CD14-positive monocyte (primary cell): ENCODE measurements at regions not wholly inside any gene's neighbourhood (a gene's known extent, or its start where the extent isn't known, plus 50 kb on each side); places are given as distances from the start of the nearest gene placed in this dataset.

ENCODE experiments used
- DNase-seq, 3 donors: peaks; one replicate each; pipeline ENCODE4 v3.0.0-alpha.2; 2011 to 2022
- H2AFZ ChIP-seq: 2 replicates; pipeline ENCODE4 v1.6.0; 2012; ENCODE audit warnings: mild to moderate bottlenecking, low read depth, low read length, inconsistent platforms; ENCODE audit not compliant: insufficient read depth, poor library complexity, severe bottlenecking
- H3K27ac ChIP-seq, 2 donors: 1 replicate in 1 of 2; 2 replicates in 1 of 2; pipeline ENCODE4 v1.5.1; 2012 to 2013; ENCODE audit warnings: low read length in 2 of 2, control low read depth in 1 of 2, inconsistent platforms in 1 of 2, low read depth in 1 of 2, mild to moderate bottlenecking in 1 of 2
- H3K27me3 ChIP-seq, 2 donors: one replicate each; pipeline versions ENCODE4 v1.6.0 to v1.6.1; 2011 to 2013; ENCODE audit warnings: low read length in 2 of 2; ENCODE audit not compliant: control insufficient read depth in 2 of 2, insufficient read depth in 2 of 2
- H3K36me3 ChIP-seq, 2 donors: replicated peaks in 1 of 2; 1 replicate in 1 of 2; 2 replicates in 1 of 2; pipeline versions ENCODE4 v1.5.1 to v1.6.1; 2012 to 2013; ENCODE audit warnings: low read length in 2 of 2, control low read depth in 1 of 2, inconsistent platforms in 1 of 2, mild to moderate bottlenecking in 1 of 2; ENCODE audit not compliant: insufficient read depth in 2 of 2, control insufficient read depth in 1 of 2
- H3K4me1 ChIP-seq, 2 donors: 1 replicate in 1 of 2; 2 replicates in 1 of 2; pipeline versions ENCODE4 v1.5.1 to v1.6.1; 2012 to 2013; ENCODE audit warnings: low read length in 2 of 2, control low read depth in 1 of 2, inconsistent platforms in 1 of 2, mild to moderate bottlenecking in 1 of 2, moderate library complexity in 1 of 2; ENCODE audit not compliant: insufficient read depth in 2 of 2, control insufficient read depth in 1 of 2
- H3K4me2 ChIP-seq: replicated peaks from 2 replicates; pipeline ENCODE3; 2012; ENCODE audit warnings: low read length, moderate library complexity, mild to moderate bottlenecking; ENCODE audit not compliant: poor library complexity, severe bottlenecking; ENCODE audit errors: extremely low read depth
- H3K4me3 ChIP-seq, 3 experiments: fragments of 200-600 bp in 1 of 3; sonication (generic) in 1 of 3; replicated peaks in 1 of 3; 1 replicate in 2 of 3; 2 replicates in 1 of 3; pipeline ENCODE4 v1.5.1; 2011 to 2013; ENCODE audit warnings: low read length in 3 of 3, mild to moderate bottlenecking in 3 of 3, control low read depth in 2 of 3, low read depth in 2 of 3, inconsistent platforms in 1 of 3, moderate library complexity in 1 of 3
- H3K79me2 ChIP-seq: 2 replicates; pipeline ENCODE4 v1.6.0; 2012; ENCODE audit warnings: mild to moderate bottlenecking, control low read depth, inconsistent platforms, low read length, moderate library complexity; ENCODE audit not compliant: insufficient read depth
- H3K9ac ChIP-seq: 2 replicates; pipeline ENCODE4 v1.6.0; 2017; ENCODE audit warnings: low read length, mild to moderate bottlenecking; ENCODE audit not compliant: insufficient read depth, poor library complexity, severe bottlenecking
- H3K9me3 ChIP-seq, 2 donors: replicated peaks in 1 of 2; 1 replicate in 1 of 2; 2 replicates in 1 of 2; pipeline versions ENCODE4 v1.5.1 to v1.6.1; 2012 to 2013; ENCODE audit warnings: low read length in 2 of 2, control low read depth in 1 of 2; ENCODE audit not compliant: control insufficient read depth in 1 of 2, insufficient read depth in 1 of 2
- H4K20me1 ChIP-seq: 2 replicates; pipeline ENCODE4 v1.6.0; 2012; ENCODE audit warnings: mild to moderate bottlenecking, low read length, control low read depth, moderate library complexity; ENCODE audit not compliant: insufficient read depth
- H3K27ac Mint-ChIP-seq, 7 donors: one replicate each; pipeline ENCODE4 v1.8.0; 2020; ENCODE audit warnings: mild to moderate bottlenecking in 7 of 7, mixed read lengths in 7 of 7, moderate library complexity in 6 of 7, inconsistent platforms in 2 of 7
- H3K27me3 Mint-ChIP-seq, 3 donors: one replicate each; pipeline ENCODE4 v1.8.0; 2021 to 2022; ENCODE audit warnings: low read depth in 3 of 3, mild to moderate bottlenecking in 3 of 3, mixed read lengths in 3 of 3, moderate library complexity in 3 of 3, inconsistent platforms in 1 of 3
- H3K36me3 Mint-ChIP-seq, 2 donors: one replicate each; pipeline ENCODE4 v1.8.0; 2020; ENCODE audit warnings: mixed read lengths in 2 of 2, inconsistent platforms in 1 of 2, mild to moderate bottlenecking in 1 of 2
- H3K4me1 Mint-ChIP-seq: one replicate; pipeline ENCODE4 v1.8.0; 2020; ENCODE audit warnings: mild to moderate bottlenecking, mixed read lengths
- H3K4me3 Mint-ChIP-seq, 2 donors: one replicate each; pipeline ENCODE4 v1.8.0; 2020; ENCODE audit warnings: mild to moderate bottlenecking in 2 of 2, mixed read lengths in 2 of 2, moderate library complexity in 1 of 2
- H3K9me3 Mint-ChIP-seq, 7 donors: one replicate each; pipeline ENCODE4 v1.8.0; 2020 to 2022; ENCODE audit warnings: mixed read lengths in 7 of 7, mild to moderate bottlenecking in 6 of 7, moderate library complexity in 6 of 7, inconsistent platforms in 2 of 7
- WGBS: methylation state at CpG from one replicate; pipeline ENCODE4 v1.1.5; 2013; ENCODE audit warnings: missing lambda C conversion rate; ENCODE audit not compliant: insufficient coverage; 5-methylcytosine and 5-hydroxymethylcytosine counted together
- intact Hi-C, 2 donors: fragments of 100-400 bp; cut with micrococcal nuclease; formaldehyde crosslinking; loops; one replicate each; pipeline versions ENCODE4 v1.15.0 to v1.15.1; 2023
- TF ChIP-seq, protein P1 (sequence below): fragments of 200-600 bp; IDR thresholded peaks from one replicate; pipeline ENCODE4 v1.8.0; 2022; ENCODE audit warnings: antibody characterized with exemption, mild to moderate bottlenecking

DNA sequence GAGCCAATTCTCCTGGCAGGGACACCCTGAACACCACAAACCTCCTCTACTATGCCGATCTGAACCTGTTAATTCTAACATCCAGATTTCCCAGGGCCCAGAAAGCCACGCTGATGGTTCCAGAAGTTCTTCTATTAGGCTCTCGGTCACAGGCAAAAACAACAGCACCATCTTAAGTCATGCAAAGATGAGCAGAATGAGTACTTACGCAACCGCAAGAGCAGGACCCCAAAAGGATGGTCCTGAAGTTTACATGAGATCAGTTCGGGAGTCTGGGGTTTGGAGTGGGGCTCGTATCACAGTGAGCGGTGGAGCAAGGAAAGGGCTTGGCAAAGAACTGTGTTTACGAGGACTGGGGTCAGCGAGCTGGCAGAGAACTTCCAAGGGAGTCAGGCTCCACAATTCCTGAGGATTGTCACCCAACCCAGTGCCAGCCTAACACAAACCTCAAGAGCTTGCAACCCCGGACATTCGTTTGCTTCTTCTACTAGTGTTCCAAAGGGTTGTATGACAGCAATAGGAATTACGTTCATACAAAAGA, 532.6 kb downstream of the TNS3 start:
- Mint-ChIP-seq H3K4me1 (no peaks in the 10 kb centered on the region), H3K4me3 (no peak overlapping the region), H3K27me3 (peaks cover 12 to 24% (median 12%) of the 10 kb centered on the region in 3 donors), H3K9me3 (peaks cover 3 to 14% (median 11%) of the 10 kb centered on the region in 7 donors), H3K27ac (no peak overlapping the region), H3K36me3 (no peaks in the 10 kb centered on the region)
- no peaks in the 10 kb centered on the region for H4K20me1 ChIP-seq
- H3K4me3 ChIP-seq = no peak overlapping the region
- peaks cover 22 to 24% of the 10 kb centered on the region in 2 donors for H3K27me3 ChIP-seq
- no peak overlapping the region for H3K9ac ChIP-seq
- no peaks in the 10 kb centered on the region for H3K4me1 ChIP-seq
- TF ChIP-seq, protein P1, sequence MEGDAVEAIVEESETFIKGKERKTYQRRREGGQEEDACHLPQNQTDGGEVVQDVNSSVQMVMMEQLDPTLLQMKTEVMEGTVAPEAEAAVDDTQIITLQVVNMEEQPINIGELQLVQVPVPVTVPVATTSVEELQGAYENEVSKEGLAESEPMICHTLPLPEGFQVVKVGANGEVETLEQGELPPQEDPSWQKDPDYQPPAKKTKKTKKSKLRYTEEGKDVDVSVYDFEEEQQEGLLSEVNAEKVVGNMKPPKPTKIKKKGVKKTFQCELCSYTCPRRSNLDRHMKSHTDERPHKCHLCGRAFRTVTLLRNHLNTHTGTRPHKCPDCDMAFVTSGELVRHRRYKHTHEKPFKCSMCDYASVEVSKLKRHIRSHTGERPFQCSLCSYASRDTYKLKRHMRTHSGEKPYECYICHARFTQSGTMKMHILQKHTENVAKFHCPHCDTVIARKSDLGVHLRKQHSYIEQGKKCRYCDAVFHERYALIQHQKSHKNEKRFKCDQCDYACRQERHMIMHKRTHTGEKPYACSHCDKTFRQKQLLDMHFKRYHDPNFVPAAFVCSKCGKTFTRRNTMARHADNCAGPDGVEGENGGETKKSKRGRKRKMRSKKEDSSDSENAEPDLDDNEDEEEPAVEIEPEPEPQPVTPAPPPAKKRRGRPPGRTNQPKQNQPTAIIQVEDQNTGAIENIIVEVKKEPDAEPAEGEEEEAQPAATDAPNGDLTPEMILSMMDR = no peak
- DNase-seq = no peak
- peaks cover 0 to 5% of the 10 kb centered on the region in 2 donors for H3K9me3 ChIP-seq
- H3K4me2 ChIP-seq = no peak overlapping the region
- WGBS = 95% methylated on average over 6 of the region's 13 CpGs
- H3K79me2 ChIP-seq = no peaks in the 10 kb centered on the region
- no peak overlapping the region for H3K27ac ChIP-seq
- intact Hi-C loops = no loop called here
- H3K36me3 ChIP-seq = no peaks in the 10 kb centered on the region
- no peak overlapping the region for H2AFZ ChIP-seq

DNA sequence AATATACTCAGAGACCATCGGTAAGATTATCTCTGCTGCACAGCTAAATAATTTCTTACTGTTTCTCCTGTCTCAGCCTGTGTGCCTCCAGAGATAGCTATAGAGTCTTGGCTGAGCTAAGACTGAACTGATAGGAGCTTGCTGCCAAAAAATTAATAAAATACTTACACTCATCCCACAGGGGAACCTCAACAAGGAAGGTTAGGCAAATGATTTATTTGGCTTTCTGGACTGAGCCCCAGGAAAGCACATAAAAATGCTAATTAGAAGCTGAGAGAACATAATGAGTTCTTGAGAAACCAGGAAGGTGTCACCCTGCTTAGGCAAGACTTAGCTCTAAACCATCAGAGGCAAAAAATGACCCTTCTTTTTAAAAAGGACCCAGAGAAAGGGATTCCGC, 534.5 kb downstream of the TNS3 start:
- WGBS = no CpG with 5 or more reads among the region's 2 CpGs
- H3K4me1 ChIP-seq = no peaks in the 10 kb centered on the region
- Mint-ChIP-seq H3K27ac (peak overlapping the region in 1 of 7 donors; percentile 17), H3K36me3 (no peaks in the 10 kb centered on the region), H3K9me3 (peaks cover 0 to 3% (median 0%) of the 10 kb centered on the region in 7 donors), H3K4me1 (no peaks in the 10 kb centered on the region), H3K4me3 (no peak overlapping the region), H3K27me3 (peaks cover 5 to 9% (median 8%) of the 10 kb centered on the region in 3 donors)
- no peak overlapping the region for H3K27ac ChIP-seq
- no peaks in the 10 kb centered on the region for H3K36me3 ChIP-seq
- H3K9me3 ChIP-seq = no peaks in the 10 kb centered on the region
- no peak overlapping the region for H3K9ac ChIP-seq
- no peak overlapping the region for H3K4me2 ChIP-seq
- no peaks in the 10 kb centered on the region for H3K79me2 ChIP-seq
- intact Hi-C loops = no loop called here
- TF ChIP-seq, protein P1 = no peak
- H2AFZ ChIP-seq = no peak overlapping the region
- no peak overlapping the region for H3K4me3 ChIP-seq
- DNase-seq = no peak
- no peaks in the 10 kb centered on the region for H4K20me1 ChIP-seq
- peaks cover 8 to 12% of the 10 kb centered on the region in 2 donors for H3K27me3 ChIP-seq
